ENCODE measurements at regions not wholly inside any gene's neighbourhood (a gene's known extent, or its start where the extent isn't known, plus 50 kb on each side); places are given as distances from the start of the nearest gene placed in this dataset.

DNA sequence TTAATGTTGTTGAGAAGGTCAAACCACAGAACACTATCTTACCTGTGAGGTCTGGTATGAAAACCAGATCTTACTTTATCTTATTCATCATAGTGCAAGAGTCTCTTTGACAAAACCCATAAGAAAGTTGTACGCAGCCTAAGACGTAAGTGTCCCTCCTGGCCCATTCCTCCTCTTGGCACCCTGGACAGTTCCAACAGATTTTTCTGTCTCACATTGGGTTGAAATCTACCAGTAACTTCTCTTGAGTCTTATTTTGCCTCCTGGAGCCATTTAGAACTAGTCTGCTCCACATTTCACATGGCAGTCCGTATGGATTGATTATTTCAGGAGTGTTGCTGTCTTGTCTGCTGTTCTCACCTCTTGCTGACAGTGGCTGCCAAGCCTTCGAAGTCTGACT lies 498.4 kb downstream of the PDCD6IP start:
- intact Hi-C loops (cut with DNase I) = no loop called here
- Histone ChIP-seq H3K9me3 (no peaks in the 10 kb centered on the region), H3K27me3 (ENCODE audit: insufficient read depth in 3 of 3, low read length in 2 of 3) (no peaks in the 10 kb centered on the region), H3K27ac (no peak overlapping the region), H3K4me3 (no peak overlapping the region), H3K4me1 (no peaks in the 10 kb centered on the region), H3K36me3 (ENCODE audit: insufficient read depth in 1 of 2, low read depth in 1 of 2) (no peaks in the 10 kb centered on the region)
- WGBS, 3 donors = 66 to 76% (median 68%) methylated on average over 4 of the region's 4 CpGs
- TF ChIP-seq, protein P1, sequence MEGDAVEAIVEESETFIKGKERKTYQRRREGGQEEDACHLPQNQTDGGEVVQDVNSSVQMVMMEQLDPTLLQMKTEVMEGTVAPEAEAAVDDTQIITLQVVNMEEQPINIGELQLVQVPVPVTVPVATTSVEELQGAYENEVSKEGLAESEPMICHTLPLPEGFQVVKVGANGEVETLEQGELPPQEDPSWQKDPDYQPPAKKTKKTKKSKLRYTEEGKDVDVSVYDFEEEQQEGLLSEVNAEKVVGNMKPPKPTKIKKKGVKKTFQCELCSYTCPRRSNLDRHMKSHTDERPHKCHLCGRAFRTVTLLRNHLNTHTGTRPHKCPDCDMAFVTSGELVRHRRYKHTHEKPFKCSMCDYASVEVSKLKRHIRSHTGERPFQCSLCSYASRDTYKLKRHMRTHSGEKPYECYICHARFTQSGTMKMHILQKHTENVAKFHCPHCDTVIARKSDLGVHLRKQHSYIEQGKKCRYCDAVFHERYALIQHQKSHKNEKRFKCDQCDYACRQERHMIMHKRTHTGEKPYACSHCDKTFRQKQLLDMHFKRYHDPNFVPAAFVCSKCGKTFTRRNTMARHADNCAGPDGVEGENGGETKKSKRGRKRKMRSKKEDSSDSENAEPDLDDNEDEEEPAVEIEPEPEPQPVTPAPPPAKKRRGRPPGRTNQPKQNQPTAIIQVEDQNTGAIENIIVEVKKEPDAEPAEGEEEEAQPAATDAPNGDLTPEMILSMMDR (IDR thresholded peaks at IDR 0.05) = no peak
- ATAC-seq (no peak), DNase-seq (no peak)

DNA sequence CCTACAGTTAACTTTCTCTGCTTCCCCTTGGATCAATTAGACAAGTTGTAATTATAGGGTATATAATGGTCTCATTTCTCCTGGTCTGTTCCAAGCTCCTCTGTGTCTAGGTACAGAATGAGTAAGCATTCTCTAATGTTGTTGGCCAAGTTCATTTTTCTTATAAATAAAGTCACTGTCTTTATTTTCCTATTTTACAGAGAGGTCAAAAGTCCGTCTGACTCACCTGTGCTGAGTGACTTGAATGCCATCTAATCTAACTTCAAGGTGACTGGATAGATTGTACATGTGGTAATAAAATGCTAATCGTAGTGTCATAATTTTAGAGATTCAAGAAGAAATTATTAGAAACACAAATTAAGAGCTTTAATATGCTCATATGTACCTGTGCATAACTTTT lies 500.2 kb downstream of the PDCD6IP start:
- TF ChIP-seq, protein P1 (IDR thresholded peaks at IDR 0.05) = no peak
- DNase-seq (no peak), ATAC-seq (no peak)
- Histone ChIP-seq H3K27ac (no peak overlapping the region), H3K4me3 (no peak overlapping the region), H3K4me1 (no peaks in the 10 kb centered on the region), H3K9me3 (no peaks in the 10 kb centered on the region), H3K36me3 (ENCODE audit: insufficient read depth in 1 of 2, low read depth in 1 of 2) (no peaks in the 10 kb centered on the region), H3K27me3 (ENCODE audit: insufficient read depth in 3 of 3, low read length in 2 of 3) (no peaks in the 10 kb centered on the region)
- intact Hi-C loops (cut with DNase I) = no loop called here
- WGBS, 3 donors = 78 to 82% (median 80%) methylated on average over 2 of the region's 2 CpGs

DNA sequence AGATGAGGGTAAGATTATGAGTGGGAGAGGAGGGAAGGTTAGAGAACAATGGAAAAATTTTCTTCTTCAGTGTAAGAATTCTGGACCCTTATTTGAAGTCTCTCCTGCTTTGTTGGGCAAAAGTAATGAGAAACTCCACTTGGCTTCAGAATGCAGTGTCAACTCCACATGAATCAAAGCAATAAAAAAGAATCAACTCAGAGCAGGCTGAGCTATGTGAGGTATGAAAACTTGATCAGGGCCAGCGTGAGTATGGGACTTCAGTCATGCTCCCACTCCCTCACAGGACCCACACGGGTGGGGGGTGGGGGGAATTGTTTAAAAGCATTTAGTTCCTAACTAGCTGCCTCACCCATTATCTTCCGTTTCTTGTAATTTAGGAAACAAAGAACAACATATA lies 502.2 kb downstream of the PDCD6IP start:
- Histone ChIP-seq H3K27ac (no peak overlapping the region), H3K4me1 (no peaks in the 10 kb centered on the region), H3K4me3 (no peak overlapping the region), H3K9me3 (no peaks in the 10 kb centered on the region), H3K27me3 (ENCODE audit: insufficient read depth in 3 of 3, low read length in 2 of 3) (no peaks in the 10 kb centered on the region), H3K36me3 (ENCODE audit: insufficient read depth in 1 of 2, low read depth in 1 of 2) (no peaks in the 10 kb centered on the region)
- TF ChIP-seq, protein P1 (IDR thresholded peaks at IDR 0.05) = no peak
- intact Hi-C loops (cut with DNase I) = no loop called here
- WGBS, 3 donors = 20 to 30% (median 26%) methylated on average over 3 of the region's 3 CpGs
- DNase-seq (no peak), ATAC-seq (no peak)

DNA sequence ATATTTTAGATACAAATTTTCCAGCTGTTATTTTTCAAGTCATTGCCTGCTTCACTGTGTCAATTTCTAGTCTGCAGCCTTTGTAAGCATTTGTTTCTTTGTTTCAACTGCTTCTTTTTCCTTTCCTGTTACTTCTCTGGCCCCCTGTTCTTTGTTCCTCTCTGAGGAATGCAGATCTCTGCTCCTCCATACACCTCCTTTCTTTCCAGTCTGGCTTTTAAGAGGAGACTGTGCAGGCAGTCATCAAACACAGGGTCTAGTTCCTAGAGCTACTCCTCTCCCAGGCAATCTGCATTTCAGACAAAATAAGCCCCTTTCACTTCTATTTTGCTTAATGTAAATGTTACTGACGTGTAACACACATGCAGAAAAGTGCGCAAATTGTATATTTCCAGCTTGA lies 502.9 kb downstream of the PDCD6IP start:
- intact Hi-C loops (cut with DNase I) = no loop called here
- WGBS, 3 donors = 83 to 85% (median 84%) methylated on average over 2 of the region's 2 CpGs

DNA sequence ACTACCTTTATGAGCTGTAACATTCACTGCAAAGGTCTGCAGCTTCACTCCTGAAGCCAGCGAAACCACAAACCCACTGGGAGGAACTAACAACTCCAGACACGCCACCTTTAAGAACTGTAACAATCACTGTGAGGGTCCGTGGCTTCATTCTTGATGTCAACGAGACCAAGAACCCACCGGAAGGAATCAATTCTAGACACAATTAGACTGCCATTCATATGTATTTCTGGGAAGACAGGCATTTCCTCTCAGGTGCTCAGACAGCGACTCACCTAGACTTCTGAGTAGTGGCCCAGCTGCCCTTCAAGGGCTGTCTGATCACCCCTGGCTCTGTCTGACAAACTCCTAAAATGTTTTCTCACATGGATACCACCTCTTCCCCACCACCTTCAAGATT lies 506.8 kb downstream of the PDCD6IP start:
- ATAC-seq (no peak), DNase-seq (no peak)
- intact Hi-C loops (cut with DNase I) = loop anchor here in 1 of 2 donors (5.0 kb wide), 1 partner anchor 618 kb away; no protein-coding TSS in a partner anchor
- H3K27ac ChIP-seq = no peak overlapping the region
- 80 to 92% (median 87%) methylated on average over 6 of the region's 6 CpGs for WGBS, 3 donors
- H3K4me3 ChIP-seq = no peak overlapping the region
- no peaks in the 10 kb centered on the region for H3K4me1 ChIP-seq
- no peaks in the 10 kb centered on the region for H3K36me3 ChIP-seq (ENCODE audit: insufficient read depth in 1 of 2, low read depth in 1 of 2)
- TF ChIP-seq, protein P1 (IDR thresholded peaks at IDR 0.05) = no peak
- H3K27me3 ChIP-seq (ENCODE audit: insufficient read depth in 3 of 3, low read length in 2 of 3) = no peaks in the 10 kb centered on the region
- H3K9me3 ChIP-seq = no peaks in the 10 kb centered on the region

More for the DNA sequence above, 502.9 kb downstream of the PDCD6IP start:
- TF ChIP-seq, protein P1 (IDR thresholded peaks at IDR 0.05) = no peak
- ATAC-seq (no peak), DNase-seq (no peak)
- no peaks in the 10 kb centered on the region for H3K9me3 ChIP-seq
- H3K36me3 ChIP-seq (ENCODE audit: insufficient read depth in 1 of 2, low read depth in 1 of 2) = no peaks in the 10 kb centered on the region
- H3K27me3 ChIP-seq (ENCODE audit: insufficient read depth in 3 of 3, low read length in 2 of 3) = no peaks in the 10 kb centered on the region
- H3K4me3 ChIP-seq = no peak overlapping the region
- H3K27ac ChIP-seq = no peak overlapping the region
- no peaks in the 10 kb centered on the region for H3K4me1 ChIP-seq
